NCI-H345 treated with DMSO at 0.1 percent for 48 hours (cell line): ENCODE measurements at regions not wholly inside any gene's neighbourhood (a gene's known extent, or its start where the extent isn't known, plus 50 kb on each side); places are given as distances from the start of the nearest gene placed in this dataset.

Experiments used
- DNase-seq: peaks from one replicate; lab custom pipeline; 2025; ENCODE audit not compliant: unreplicated experiment; lab: John Stamatoyannopoulos, UW

- no peak for DNase-seq
These were observed 175.6 kb downstream of the FOXA2 start for GRCh38 chr20:22408521-22409402.

GRCh38 chr20:22407237-22408193 is 176.9 kb downstream of the FOXA2 start:
- no peak for DNase-seq

GRCh38 chr20:22404419-22405170 is 179.8 kb downstream of the FOXA2 start:
- peak; percentile 34 for DNase-seq

- peak; percentile 77 for DNase-seq
These were observed 180.6 kb downstream of the FOXA2 start for GRCh38 chr20:22403632-22404361.

- DNase-seq: peak; percentile 80
These were observed 181.2 kb downstream of the FOXA2 start for GRCh38 chr20:22403022-22403631.

- peak; percentile 86 for DNase-seq
These were observed 181.8 kb downstream of the FOXA2 start for GRCh38 chr20:22402550-22402949.

GRCh38 chr20:22400440-22400839 is 183.9 kb downstream of the FOXA2 start:
- no peak for DNase-seq

GRCh38 chr20:22394583-22394982 is 189.8 kb downstream of the FOXA2 start:
- DNase-seq: no peak

- no peak for DNase-seq
These were observed 193.8 kb downstream of the FOXA2 start for GRCh38 chr20:22390543-22390903.

- DNase-seq: peak; percentile 54
These were observed 194.4 kb downstream of the FOXA2 start for GRCh38 chr20:22389836-22390542.

GRCh38 chr20:22387452-22387851 is 196.9 kb downstream of the FOXA2 start:
- DNase-seq: no peak

- DNase-seq: no peak
These were observed 198.1 kb downstream of the FOXA2 start for GRCh38 chr20:22386306-22386623.

- peak; percentile 21 for DNase-seq
These were observed 198.6 kb downstream of the FOXA2 start for GRCh38 chr20:22385602-22386305.

GRCh38 chr20:22384978-22385377 is 199.4 kb downstream of the FOXA2 start:
- no peak for DNase-seq

GRCh38 chr20:22383156-22383555 is 201.2 kb downstream of the FOXA2 start:
- no peak for DNase-seq

GRCh38 chr20:22382742-22383141 is 201.6 kb downstream of the FOXA2 start:
- no peak for DNase-seq

GRCh38 chr20:22381812-22382416 is 202.5 kb downstream of the FOXA2 start:
- DNase-seq: no peak

GRCh38 chr20:22379472-22379871 is 204.9 kb downstream of the FOXA2 start:
- DNase-seq: peak; percentile 10
